ENCODE measurements at regions not wholly inside any gene's neighbourhood (a gene's known extent, or its start where the extent isn't known, plus 50 kb on each side); places are given as distances from the start of the nearest gene placed in this dataset.

DNA sequence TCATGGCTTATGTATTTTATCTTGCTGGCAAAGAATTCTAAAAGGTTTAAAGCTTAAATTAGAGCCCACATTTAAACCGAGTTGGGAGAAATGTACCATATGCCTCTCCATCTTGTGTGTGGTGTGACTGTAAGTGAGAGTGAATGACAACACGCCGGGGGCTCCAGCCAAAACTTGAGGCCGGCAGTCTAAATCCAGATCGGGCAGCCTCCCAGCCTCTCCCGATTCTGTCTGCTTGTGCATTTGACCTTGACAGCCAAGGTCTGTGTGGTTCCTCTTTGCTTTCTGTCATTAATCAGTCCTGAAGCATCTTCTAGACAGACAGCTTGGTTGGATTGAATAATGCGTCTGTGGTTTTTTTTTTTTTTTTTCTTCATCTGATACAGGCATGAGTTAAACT is 1093.2 kb upstream of the EEF2KMT start:
- Histone ChIP-seq H3K4me1 (replicated peaks in 1 of 2) (peaks cover 0 to 45% of the 10 kb centered on the region in 2 donors), H3K27ac (no peak overlapping the region), H3K4me3 (no peak overlapping the region)
- WGBS, 10 experiments = 0 to 100% (median 50%) methylated on average over 1 to 6 of the region's 7 CpGs; no CpG with 5 or more reads in 1 of the 10 experiments
- peak in 2 of 8 experiments; percentile 57 to 59 for ATAC-seq (replicated peaks in 6 of 8)
- in situ Hi-C loops (cut with MboI; ENCODE audit: low pct_unique_long_range_greater_than_20kb in 2 of 9, low sequenced_read_pairs in 9 of 9, unreplicated experiment in 9 of 9) = no loop called here

- Histone ChIP-seq H3K4me3 (no peak overlapping the region), H3K4me1 (replicated peaks in 1 of 2) (peaks cover 0 to 39% of the 10 kb centered on the region in 2 donors), H3K27ac (no peak overlapping the region)
- 30 to 93% (median 38%) methylated on average over 2 to 9 of the region's 9 CpGs; no CpG with 5 or more reads in 5 of the 10 experiments for WGBS, 10 experiments
- ATAC-seq (replicated peaks in 6 of 8) = no peak
- in situ Hi-C loops (cut with MboI; ENCODE audit: low pct_unique_long_range_greater_than_20kb in 2 of 9, low sequenced_read_pairs in 9 of 9, unreplicated experiment in 9 of 9) = no loop called here
Measured at GRCh38 chr16:6189216-6189615, 1091.6 kb upstream of the EEF2KMT start.

- peaks cover 0 to 29% of the 10 kb centered on the region in 2 donors for H3K4me1 ChIP-seq (replicated peaks in 1 of 2)
- in situ Hi-C loops (cut with MboI; ENCODE audit: low pct_unique_long_range_greater_than_20kb in 2 of 9, low sequenced_read_pairs in 9 of 9, unreplicated experiment in 9 of 9) = no loop called here
- H3K4me3 ChIP-seq = no peak overlapping the region
- WGBS, 10 experiments = 16 to 69% (median 45%) methylated on average over 3 to 5 of the region's 5 CpGs; no CpG with 5 or more reads in 2 of the 10 experiments
- peak in 2 of 8 experiments; percentile 62 for ATAC-seq (replicated peaks in 6 of 8)
- no peak overlapping the region for H3K27ac ChIP-seq
Measured at GRCh38 chr16:6177616-6178180, 1080.1 kb upstream of the EEF2KMT start.

DNA sequence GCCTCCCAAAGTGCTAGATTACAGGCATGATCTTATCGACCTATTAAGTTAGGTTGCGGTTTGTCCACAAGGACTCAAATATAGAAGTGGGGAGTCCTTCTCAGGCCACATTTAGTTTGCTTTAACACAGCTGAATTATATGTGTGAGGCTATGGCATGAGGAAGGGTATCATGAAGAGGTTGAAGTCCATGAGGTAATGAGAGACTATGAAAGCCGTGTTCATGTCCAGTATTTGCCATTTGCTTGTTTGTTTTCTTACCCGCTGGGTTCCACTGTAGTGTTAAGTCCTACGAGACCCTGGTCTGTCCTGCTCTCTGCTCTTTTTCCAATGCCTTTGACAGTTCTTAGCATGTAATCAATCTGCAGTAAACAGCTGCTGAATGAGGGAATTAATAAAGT is 1072.4 kb upstream of the EEF2KMT start:
- 26 to 100% (median 67%) methylated on average over 1 to 5 of the region's 5 CpGs; no CpG with 5 or more reads in 1 of the 10 experiments for WGBS, 10 experiments
- ATAC-seq (replicated peaks in 6 of 8) = no peak
- in situ Hi-C loops (cut with MboI; ENCODE audit: low pct_unique_long_range_greater_than_20kb in 2 of 9, low sequenced_read_pairs in 9 of 9, unreplicated experiment in 9 of 9) = no loop called here
- Histone ChIP-seq H3K4me3 (no peak overlapping the region), H3K27ac (no peak overlapping the region), H3K4me1 (replicated peaks in 1 of 2) (peaks cover 0 to 13% of the 10 kb centered on the region in 2 donors)

- in situ Hi-C loops (cut with MboI; ENCODE audit: low pct_unique_long_range_greater_than_20kb in 2 of 9, low sequenced_read_pairs in 9 of 9, unreplicated experiment in 9 of 9) = no loop called here
- 4 to 81% (median 53%) methylated on average over 4 to 11 of the region's 11 CpGs for WGBS, 10 experiments
- Histone ChIP-seq H3K27ac (no peak overlapping the region), H3K4me3 (no peak overlapping the region), H3K4me1 (replicated peaks in 1 of 2) (peaks cover 0 to 15% of the 10 kb centered on the region in 2 donors)
- no peak for ATAC-seq (replicated peaks in 6 of 8)
Measured at GRCh38 chr16:6165330-6165979, 1067.9 kb upstream of the EEF2KMT start.

DNA sequence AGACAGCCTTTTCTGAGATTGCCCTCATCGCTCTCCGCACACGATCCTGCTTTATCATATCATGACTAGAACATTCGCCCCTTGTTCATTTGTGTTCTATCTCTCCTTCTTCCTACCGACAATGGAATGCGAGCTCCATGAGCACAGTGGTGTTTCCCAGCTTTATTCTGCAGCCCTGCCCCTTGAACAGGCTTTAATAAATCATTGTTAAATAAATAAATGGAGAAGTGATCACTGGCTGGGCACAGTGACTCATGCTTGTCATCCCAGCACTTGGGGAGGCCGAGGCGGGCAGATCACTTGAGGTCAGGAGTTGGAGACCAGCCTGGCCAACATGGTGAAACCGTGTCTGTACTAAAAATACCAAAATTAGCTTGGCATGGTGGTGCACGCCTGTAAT is 1063.3 kb upstream of the EEF2KMT start:
- WGBS, 10 experiments = 27 to 90% (median 56%) methylated on average over 2 to 9 of the region's 10 CpGs
- H3K27ac ChIP-seq = no peak overlapping the region
- no peak overlapping the region for H3K4me3 ChIP-seq
- H3K4me1 ChIP-seq (replicated peaks in 1 of 2) = peaks cover 0 to 22% of the 10 kb centered on the region in 2 donors
- in situ Hi-C loops (cut with MboI; ENCODE audit: low pct_unique_long_range_greater_than_20kb in 2 of 9, low sequenced_read_pairs in 9 of 9, unreplicated experiment in 9 of 9) = no loop called here
- ATAC-seq (replicated peaks in 6 of 8) = peak in 2 of 8 experiments; percentile 64

DNA sequence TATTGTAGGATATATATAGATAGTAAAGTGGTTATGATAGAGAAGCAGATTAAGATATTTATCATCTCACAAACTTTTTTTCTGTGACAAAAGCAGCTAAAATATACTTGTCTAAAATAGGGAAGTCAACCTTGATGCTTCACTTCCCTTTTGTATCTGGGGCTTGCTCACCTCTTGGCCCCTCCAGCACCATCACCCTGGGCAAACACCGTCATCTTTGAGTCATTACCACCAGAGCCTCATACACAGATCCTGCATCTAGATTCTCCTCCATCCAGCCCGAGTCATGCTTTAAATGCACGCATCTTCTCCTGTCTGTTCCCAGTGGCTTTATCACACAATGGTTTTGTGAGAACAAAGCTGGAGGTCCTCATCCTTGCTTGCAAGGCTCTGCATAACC is 1062.7 kb upstream of the EEF2KMT start:
- ATAC-seq (replicated peaks in 6 of 8) = no peak
- H3K27ac ChIP-seq = no peak overlapping the region
- in situ Hi-C loops (cut with MboI; ENCODE audit: low pct_unique_long_range_greater_than_20kb in 2 of 9, low sequenced_read_pairs in 9 of 9, unreplicated experiment in 9 of 9) = no loop called here
- peaks cover 0 to 19% of the 10 kb centered on the region in 2 donors for H3K4me1 ChIP-seq (replicated peaks in 1 of 2)
- no peak overlapping the region for H3K4me3 ChIP-seq
- WGBS, 10 experiments = 0 to 95% (median 28%) methylated on average over 1 to 3 of the region's 3 CpGs; no CpG with 5 or more reads in 6 of the 10 experiments

DNA sequence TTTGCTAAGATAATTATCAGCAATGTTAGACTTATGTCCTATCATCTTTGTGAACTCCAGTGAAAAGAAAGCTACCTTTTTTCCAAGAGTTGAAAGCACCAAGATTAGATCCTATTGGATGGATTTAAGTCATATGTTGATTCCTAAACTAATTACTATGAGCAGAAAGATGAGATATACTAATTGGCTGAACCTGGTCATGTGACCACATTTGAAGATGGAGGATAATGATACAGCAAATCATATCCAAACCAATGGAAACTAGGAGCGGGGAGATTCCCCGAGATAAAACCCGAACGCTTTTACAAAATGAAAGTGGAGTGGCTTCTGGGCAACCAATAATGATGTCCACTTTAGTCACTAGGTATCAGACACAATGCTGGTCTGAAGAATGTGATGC is 1060.2 kb upstream of the EEF2KMT start:
- WGBS, 10 experiments = 0 to 96% (median 72%) methylated on average over 1 to 4 of the region's 4 CpGs; no CpG with 5 or more reads in 3 of the 10 experiments
- no peak overlapping the region for H3K27ac ChIP-seq
- H3K4me1 ChIP-seq (replicated peaks in 1 of 2) = peaks cover 0 to 18% of the 10 kb centered on the region in 2 donors
- no peak for ATAC-seq (replicated peaks in 6 of 8)
- in situ Hi-C loops (cut with MboI; ENCODE audit: low pct_unique_long_range_greater_than_20kb in 2 of 9, low sequenced_read_pairs in 9 of 9, unreplicated experiment in 9 of 9) = no loop called here
- H3K4me3 ChIP-seq = no peak overlapping the region

- in situ Hi-C loops (cut with MboI; ENCODE audit: low pct_unique_long_range_greater_than_20kb in 2 of 9, low sequenced_read_pairs in 9 of 9, unreplicated experiment in 9 of 9) = no loop called here
- Histone ChIP-seq H3K4me1 (replicated peaks in 1 of 2) (peaks cover 0 to 19% of the 10 kb centered on the region in 2 donors), H3K4me3 (no peak overlapping the region), H3K27ac (no peak overlapping the region)
- 9 to 93% (median 40%) methylated on average over 2 to 8 of the region's 9 CpGs; no CpG with 5 or more reads in 3 of the 10 experiments for WGBS, 10 experiments
- no peak for ATAC-seq (replicated peaks in 6 of 8)
Measured at GRCh38 chr16:6155271-6155670, 1057.7 kb upstream of the EEF2KMT start.

GRCh38 chr16:6153901-6154300 is 1056.3 kb upstream of the EEF2KMT start:
- Histone ChIP-seq H3K4me3 (no peak overlapping the region), H3K27ac (no peak overlapping the region), H3K4me1 (replicated peaks in 1 of 2) (peaks cover 0 to 22% of the 10 kb centered on the region in 2 donors)
- in situ Hi-C loops (cut with MboI; ENCODE audit: low pct_unique_long_range_greater_than_20kb in 2 of 9, low sequenced_read_pairs in 9 of 9, unreplicated experiment in 9 of 9) = no loop called here
- ATAC-seq (replicated peaks in 6 of 8) = no peak
- WGBS, 10 experiments = 13 to 97% (median 64%) methylated on average over 2 to 5 of the region's 5 CpGs; no CpG with 5 or more reads in 2 of the 10 experiments

- in situ Hi-C loops (cut with MboI; ENCODE audit: low pct_unique_long_range_greater_than_20kb in 2 of 9, low sequenced_read_pairs in 9 of 9, unreplicated experiment in 9 of 9) = no loop called here
- H3K4me3 ChIP-seq = no peak overlapping the region
- ATAC-seq (replicated peaks in 6 of 8) = no peak
- no peak overlapping the region for H3K27ac ChIP-seq
- H3K4me1 ChIP-seq (replicated peaks in 1 of 2) = peaks cover 0 to 20% of the 10 kb centered on the region in 2 donors
- 34 to 90% (median 61%) methylated on average over 2 to 9 of the region's 10 CpGs; no CpG with 5 or more reads in 1 of the 10 experiments for WGBS, 10 experiments
Measured at GRCh38 chr16:6149031-6149430, 1051.4 kb upstream of the EEF2KMT start.

DNA sequence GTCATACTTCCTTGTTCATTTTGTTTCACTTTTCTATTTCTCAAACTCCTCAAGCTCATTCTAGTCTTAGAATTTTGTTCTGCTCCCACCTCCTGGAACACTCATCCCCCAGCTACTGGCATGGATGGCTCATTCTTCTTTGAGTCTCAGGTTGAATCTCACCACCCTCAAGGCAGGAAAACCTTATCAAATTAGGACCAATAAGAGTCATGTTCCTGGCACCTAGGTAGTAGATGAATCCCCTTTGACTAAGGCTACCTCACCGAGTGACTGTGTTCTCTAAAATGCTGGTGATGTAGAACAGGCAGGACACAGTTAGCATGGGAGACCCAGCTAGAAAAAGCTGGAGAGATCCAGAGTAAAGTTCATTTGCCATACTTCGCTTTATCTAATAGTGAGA is 1050.8 kb upstream of the EEF2KMT start:
- Histone ChIP-seq H3K4me3 (no peak overlapping the region), H3K4me1 (replicated peaks in 1 of 2) (peaks cover 0 to 21% of the 10 kb centered on the region in 2 donors), H3K27ac (no peak overlapping the region)
- peak in 2 of 8 experiments; percentile 33 to 51 for ATAC-seq (replicated peaks in 6 of 8)
- in situ Hi-C loops (cut with MboI; ENCODE audit: low pct_unique_long_range_greater_than_20kb in 2 of 9, low sequenced_read_pairs in 9 of 9, unreplicated experiment in 9 of 9) = no loop called here
- WGBS, 10 experiments = 5 to 100% (median 50%) methylated on average over 1 to 2 of the region's 2 CpGs; no CpG with 5 or more reads in 4 of the 10 experiments

DNA sequence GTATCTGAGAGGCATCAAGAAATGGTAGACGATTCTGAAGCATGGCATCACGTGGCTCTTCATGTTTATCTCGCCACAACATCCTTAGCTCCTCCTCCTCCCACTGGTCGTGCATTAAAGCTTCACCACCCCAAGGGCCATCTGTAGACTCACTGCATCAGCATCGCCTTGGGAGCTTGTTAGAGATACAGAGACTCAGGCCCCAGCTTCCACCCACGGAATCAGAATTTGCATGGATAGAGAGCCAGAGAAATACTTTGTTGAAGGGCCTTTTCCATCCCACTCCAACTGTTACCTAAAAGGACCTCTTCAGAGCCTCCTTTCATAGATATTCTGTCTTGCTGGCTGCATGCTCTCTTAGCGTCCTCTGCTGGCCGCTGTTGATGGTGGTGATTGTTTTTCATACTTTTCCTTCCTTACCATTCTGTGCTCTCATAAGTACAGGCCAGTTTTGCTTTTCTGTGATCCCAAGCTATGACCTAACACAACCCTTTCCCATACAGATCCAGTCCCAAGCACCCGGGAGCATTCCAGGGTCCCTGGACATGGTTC is 1049.4 kb upstream of the EEF2KMT start:
- ATAC-seq (replicated peaks in 6 of 8) = no peak
- 0 to 80% (median 61%) methylated on average over 1 to 8 of the region's 9 CpGs; no CpG with 5 or more reads in 1 of the 10 experiments for WGBS, 10 experiments
- H3K4me1 ChIP-seq (replicated peaks in 1 of 2) = peaks cover 0 to 24% of the 10 kb centered on the region in 2 donors
- no peak overlapping the region for H3K27ac ChIP-seq
- in situ Hi-C loops (cut with MboI; ENCODE audit: low pct_unique_long_range_greater_than_20kb in 2 of 9, low sequenced_read_pairs in 9 of 9, unreplicated experiment in 9 of 9) = no loop called here
- no peak overlapping the region for H3K4me3 ChIP-seq

Measured in motor neuron (in vitro differentiated cells).